Muscle layer of colon (tissue), 2 donors: ENCODE measurements at regions not wholly inside any gene's neighbourhood (a gene's known extent, or its start where the extent isn't known, plus 50 kb on each side); places are given as distances from the start of the nearest gene placed in this dataset.

ENCODE experiments used
- H3K27ac ChIP-seq: one replicate; pipeline ENCODE4 v1.7.0; 2013; ENCODE audit warnings: low read depth, mild to moderate bottlenecking, low read length, moderate library complexity
- H3K27me3 ChIP-seq, 2 donors: one replicate each; pipeline ENCODE4 v1.7.0; 2013; ENCODE audit warnings: low read length in 2 of 2, mild to moderate bottlenecking in 2 of 2; ENCODE audit not compliant: insufficient read depth in 2 of 2, control insufficient read depth in 1 of 2
- H3K36me3 ChIP-seq: one replicate; pipeline ENCODE4 v1.7.0; 2013; ENCODE audit warnings: mild to moderate bottlenecking, low read length; ENCODE audit not compliant: insufficient read depth
- H3K4me1 ChIP-seq: one replicate; pipeline ENCODE4 v1.7.0; 2013; ENCODE audit warnings: mild to moderate bottlenecking, low read length; ENCODE audit not compliant: insufficient read depth
- H3K4me3 ChIP-seq, 2 donors: one replicate each; pipeline ENCODE4 v1.7.0; 2013; ENCODE audit warnings: low read length in 2 of 2, low read depth in 1 of 2, mild to moderate bottlenecking in 1 of 2, moderate library complexity in 1 of 2
- H3K9ac ChIP-seq: one replicate; pipeline ENCODE4 v1.7.0; 2013; ENCODE audit warnings: low read length
- H3K9me3 ChIP-seq: one replicate; pipeline ENCODE4 v1.7.0; 2013; ENCODE audit warnings: mild to moderate bottlenecking, low read length
- donor health status: abdominal sarcoma.
- donor health status: Adenocarcinoma of cecum.

DNA sequence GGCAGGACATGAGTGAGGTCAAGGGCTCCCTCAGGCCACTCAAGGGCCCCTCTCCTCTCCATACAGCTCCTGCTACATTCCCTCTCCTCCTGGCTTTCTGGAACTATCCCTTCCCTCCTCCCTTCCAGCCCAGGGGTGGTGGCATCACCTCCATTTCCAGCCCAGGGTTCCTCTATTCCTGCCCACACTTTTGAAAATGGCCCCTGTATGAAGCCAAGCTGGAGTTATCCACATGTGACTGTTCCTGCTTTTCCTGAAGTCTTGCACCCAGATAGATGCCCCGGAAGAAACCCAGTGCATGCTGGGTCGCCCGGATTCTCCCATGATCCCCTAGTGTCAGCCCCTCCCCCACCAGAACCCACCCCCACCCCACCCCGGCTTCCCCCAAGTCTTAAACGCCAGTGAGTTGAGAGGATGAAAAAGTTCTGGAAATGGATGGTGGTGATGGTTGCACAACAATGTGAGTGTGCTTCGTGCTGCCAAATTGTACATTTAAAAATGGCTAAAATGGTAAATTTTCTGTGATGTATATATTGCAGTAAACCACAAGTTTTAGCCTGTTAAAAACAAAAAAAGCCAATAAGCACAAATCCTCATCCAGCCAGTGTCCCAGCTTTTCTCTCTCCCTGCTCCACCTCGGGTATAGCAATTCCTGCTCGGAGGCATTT, 136.9 kb downstream of the SCARB1 start:
- peaks cover 11% of the 10 kb centered on the region for H3K4me1 ChIP-seq
- H3K27me3 ChIP-seq: no peaks in the 10 kb centered on the region
- H3K9ac ChIP-seq: no peak overlapping the region
- H3K36me3 ChIP-seq: no peaks in the 10 kb centered on the region
- H3K9me3 ChIP-seq: no peaks in the 10 kb centered on the region
- no peak overlapping the region for H3K4me3 ChIP-seq
- H3K27ac ChIP-seq: no peak overlapping the region

DNA sequence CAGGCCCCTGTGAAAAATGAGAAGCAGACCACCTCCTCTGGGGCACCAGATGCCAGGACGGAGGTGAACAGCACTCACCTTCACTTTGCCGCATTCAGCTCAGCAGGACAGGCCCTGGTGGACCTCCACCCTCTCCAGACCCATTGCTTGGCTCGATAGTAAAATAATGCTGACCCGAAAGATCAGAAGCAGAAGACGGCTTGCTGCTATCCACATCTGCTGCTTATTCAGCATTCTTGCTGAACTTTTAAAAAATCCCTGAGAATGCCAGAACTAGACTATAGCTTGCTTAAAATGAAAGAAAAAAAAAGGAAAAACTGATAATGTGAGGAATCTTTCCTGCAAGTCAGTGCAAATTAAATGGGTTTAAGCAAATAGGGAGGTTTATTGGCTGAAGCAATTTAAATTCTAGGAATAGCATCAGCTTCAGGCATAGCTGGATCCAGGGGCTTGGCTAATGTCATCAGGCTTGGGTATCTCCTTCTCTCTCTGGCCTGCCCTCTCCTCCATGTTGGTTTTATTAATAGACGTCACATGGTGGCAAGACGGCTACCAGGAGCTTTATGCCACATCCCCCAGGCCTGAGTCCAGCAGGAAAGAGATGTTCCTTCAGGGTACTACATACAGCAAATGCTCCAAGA, 137.9 kb downstream of the SCARB1 start:
- no peak overlapping the region for H3K27ac ChIP-seq
- H3K4me1 ChIP-seq: peaks cover 14% of the 10 kb centered on the region
- H3K4me3 ChIP-seq: no peak overlapping the region
- no peaks in the 10 kb centered on the region for H3K9me3 ChIP-seq
- H3K36me3 ChIP-seq: no peaks in the 10 kb centered on the region
- H3K9ac ChIP-seq: no peak overlapping the region
- H3K27me3 ChIP-seq: no peaks in the 10 kb centered on the region

DNA sequence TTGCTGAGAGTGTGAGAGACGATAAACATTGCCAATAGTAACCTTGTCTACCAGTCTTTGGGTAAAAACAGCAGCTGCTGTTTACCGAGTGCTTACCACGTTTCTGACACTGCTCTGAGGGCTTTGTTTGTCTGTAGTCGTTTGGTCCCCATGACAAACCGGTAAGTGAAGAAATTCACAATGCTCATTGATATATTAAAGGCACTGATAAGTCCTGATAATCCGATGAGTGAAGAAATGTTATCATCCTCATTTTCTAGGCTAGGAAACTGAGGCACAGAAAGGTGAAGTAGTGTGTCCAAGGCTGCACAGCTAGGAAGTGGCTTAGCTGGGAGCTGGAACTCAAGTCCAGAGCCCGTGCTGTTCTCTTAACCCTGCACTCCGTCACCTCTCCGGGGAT, 138.6 kb downstream of the SCARB1 start:
- no peak overlapping the region for H3K4me3 ChIP-seq
- H3K27ac ChIP-seq: no peak overlapping the region
- H3K4me1 ChIP-seq: peaks cover 14% of the 10 kb centered on the region
- no peaks in the 10 kb centered on the region for H3K27me3 ChIP-seq
- H3K9me3 ChIP-seq: no peaks in the 10 kb centered on the region
- no peak overlapping the region for H3K9ac ChIP-seq
- H3K36me3 ChIP-seq: no peaks in the 10 kb centered on the region

DNA sequence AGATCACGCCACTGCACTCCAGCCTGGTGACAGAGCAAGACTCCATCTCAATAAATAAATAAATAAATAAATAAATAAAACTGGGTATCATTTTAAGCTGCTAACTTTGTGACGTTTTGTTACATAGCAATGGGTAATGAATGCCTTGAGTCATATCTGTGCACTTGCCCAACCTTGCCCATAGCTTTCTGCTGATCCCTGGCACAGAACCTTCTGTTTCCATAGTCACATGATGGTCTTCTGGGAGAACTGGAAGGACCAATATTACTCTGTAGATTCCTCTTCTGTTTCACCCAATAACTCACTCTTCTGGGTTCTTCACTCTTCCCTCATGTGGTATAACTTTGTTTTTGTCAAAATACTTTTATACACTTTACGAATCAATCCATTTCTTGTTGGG, 140.8 kb downstream of the SCARB1 start:
- no peak overlapping the region for H3K4me3 ChIP-seq
- no peaks in the 10 kb centered on the region for H3K36me3 ChIP-seq
- no peak overlapping the region for H3K27ac ChIP-seq
- no peak overlapping the region for H3K9ac ChIP-seq
- peaks cover 22% of the 10 kb centered on the region for H3K4me1 ChIP-seq
- H3K9me3 ChIP-seq: no peaks in the 10 kb centered on the region
- H3K27me3 ChIP-seq: no peaks in the 10 kb centered on the region

DNA sequence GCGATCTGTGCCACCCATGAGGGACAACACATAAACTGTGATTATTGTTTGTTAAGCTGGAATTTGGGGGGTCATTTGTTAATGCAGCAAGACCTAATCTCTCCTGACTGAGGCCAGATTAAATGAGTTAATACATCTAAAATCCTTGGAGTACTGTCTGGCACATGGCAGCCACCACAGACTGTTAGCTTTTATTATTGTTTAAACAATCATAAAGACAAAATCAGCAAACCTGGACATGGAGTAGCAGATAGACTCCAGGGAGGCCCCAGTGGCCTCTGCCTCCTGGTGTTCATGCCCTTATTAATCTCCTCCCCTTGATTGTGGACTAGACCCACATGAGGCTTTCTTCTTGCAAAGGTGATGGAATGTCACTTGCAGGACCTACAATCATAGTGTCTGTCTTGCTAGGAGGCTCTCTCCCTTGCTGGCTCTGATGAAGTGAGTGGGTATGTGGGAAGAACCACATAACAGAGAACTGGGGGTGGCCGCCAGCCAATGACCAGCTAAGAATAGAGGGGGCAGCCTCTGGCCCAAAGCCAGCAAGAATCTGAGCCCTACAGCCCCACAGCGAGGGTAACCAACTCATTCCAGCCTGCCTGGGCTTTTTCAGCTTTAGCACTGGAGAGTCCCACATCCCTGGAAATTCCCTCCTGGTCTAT, 142.0 kb downstream of the SCARB1 start:
- peaks cover 22% of the 10 kb centered on the region for H3K4me1 ChIP-seq
- no peak overlapping the region for H3K9ac ChIP-seq
- H3K27me3 ChIP-seq: no peaks in the 10 kb centered on the region
- H3K4me3 ChIP-seq: no peak overlapping the region
- no peaks in the 10 kb centered on the region for H3K36me3 ChIP-seq
- no peaks in the 10 kb centered on the region for H3K9me3 ChIP-seq
- peak overlapping the region; percentile 82 for H3K27ac ChIP-seq

DNA sequence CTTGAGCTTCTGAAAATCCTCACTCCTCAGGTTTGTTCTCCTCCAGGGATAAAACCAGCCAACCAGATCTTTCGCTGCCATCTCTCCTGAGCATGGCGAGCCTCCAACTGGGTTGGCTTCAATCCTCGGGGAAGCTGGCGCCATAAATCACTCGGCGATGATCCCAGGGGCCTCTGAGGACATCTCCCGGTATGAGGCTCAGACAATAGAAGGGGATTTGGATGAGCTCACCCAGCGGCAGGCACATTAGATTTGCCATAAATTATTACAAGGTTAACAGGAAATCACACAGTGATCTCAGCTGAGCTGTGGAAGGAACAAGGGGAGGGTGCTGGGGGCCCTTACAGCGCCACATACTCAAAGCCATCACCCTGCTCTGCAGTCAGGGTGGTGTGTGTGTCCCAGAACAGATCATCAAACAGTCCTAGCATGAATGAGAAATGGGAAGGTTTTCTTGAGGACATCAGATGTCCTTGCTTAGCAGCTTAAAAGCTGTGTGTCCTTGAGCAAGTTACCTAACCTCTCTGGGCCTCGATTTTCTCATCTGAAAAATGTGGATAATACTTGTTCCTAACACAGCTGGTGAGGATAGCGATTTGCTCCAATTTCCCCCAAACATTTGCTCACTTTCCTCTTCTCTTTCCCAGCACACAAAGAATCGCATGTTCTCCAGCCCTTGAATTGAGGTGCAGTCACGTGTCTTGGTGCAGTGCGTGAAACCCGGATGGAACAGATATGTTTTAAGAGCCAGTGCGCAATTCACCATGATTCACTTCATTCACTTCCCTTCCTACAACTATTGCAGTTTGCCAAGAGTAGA, 142.8 kb downstream of the SCARB1 start:
- Histone ChIP-seq H3K27ac (peak overlapping the region; percentile 82), H3K36me3 (no peaks in the 10 kb centered on the region), H3K27me3 (no peaks in the 10 kb centered on the region), H3K4me3 (no peak overlapping the region), H3K9me3 (no peaks in the 10 kb centered on the region), H3K4me1 (peaks cover 22% of the 10 kb centered on the region), H3K9ac (no peak overlapping the region)

DNA sequence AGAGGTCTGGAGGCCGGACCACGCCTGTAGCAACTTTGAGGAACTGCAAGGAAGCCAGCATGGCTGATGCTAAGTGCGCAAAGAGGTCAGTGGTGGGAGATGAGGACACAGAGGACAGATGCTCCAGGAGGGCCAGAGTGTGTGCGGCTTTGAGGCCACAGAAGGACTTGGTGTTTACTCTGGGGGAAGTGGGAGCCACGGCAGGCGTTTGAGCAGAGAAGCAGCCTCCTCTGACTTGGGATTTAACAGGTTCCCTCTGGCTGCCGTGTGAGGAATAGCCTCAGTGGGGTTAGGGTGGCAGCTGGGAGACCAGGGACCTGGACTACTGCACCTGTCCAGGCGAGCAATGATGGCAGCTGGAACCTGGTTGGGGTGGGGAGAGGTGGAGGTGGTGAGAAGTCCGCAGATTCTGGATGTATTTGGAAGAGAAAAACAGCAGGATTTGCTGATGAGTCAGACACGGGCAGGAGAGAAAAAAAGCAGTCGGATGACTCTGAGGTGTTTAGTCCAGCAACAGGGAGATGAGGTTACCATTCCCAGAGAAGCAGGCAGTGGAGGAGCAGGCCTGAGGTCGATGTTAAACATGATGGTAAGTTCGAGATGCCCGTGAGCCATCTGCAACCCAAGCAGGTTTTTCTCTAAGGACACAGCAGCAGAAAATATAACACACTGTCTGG, 143.5 kb downstream of the SCARB1 start:
- Histone ChIP-seq H3K4me1 (peaks cover 22% of the 10 kb centered on the region), H3K4me3 (no peak overlapping the region), H3K9ac (peak overlapping the region; percentile 50), H3K27ac (peak overlapping the region; percentile 75), H3K36me3 (no peaks in the 10 kb centered on the region), H3K9me3 (no peaks in the 10 kb centered on the region), H3K27me3 (no peaks in the 10 kb centered on the region)

DNA sequence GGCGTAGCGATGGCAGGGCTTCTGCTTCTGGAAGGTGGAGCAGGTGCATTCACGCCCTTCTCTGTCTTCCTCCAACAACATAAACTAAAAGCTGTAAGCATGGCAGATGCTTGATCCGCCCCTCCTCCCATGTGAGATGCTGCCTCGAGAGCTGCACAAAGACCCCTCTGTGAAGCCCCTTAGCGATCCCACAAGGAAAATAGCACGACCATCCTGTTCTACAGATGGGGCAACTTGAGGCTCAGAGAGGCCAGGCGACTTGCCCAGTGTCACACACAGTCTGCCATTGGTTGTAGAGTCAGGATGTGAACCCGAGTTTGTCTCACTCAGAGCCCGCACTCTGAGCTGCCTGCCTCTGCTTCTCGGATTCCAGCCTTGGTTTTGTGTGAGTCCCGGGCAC, 144.4 kb downstream of the SCARB1 start:
- Histone ChIP-seq H3K4me3 (no peak overlapping the region), H3K36me3 (no peaks in the 10 kb centered on the region), H3K27ac (peak overlapping the region; percentile 75), H3K9ac (peak overlapping the region; percentile 50), H3K27me3 (no peaks in the 10 kb centered on the region), H3K9me3 (no peaks in the 10 kb centered on the region), H3K4me1 (peaks cover 26% of the 10 kb centered on the region)

DNA sequence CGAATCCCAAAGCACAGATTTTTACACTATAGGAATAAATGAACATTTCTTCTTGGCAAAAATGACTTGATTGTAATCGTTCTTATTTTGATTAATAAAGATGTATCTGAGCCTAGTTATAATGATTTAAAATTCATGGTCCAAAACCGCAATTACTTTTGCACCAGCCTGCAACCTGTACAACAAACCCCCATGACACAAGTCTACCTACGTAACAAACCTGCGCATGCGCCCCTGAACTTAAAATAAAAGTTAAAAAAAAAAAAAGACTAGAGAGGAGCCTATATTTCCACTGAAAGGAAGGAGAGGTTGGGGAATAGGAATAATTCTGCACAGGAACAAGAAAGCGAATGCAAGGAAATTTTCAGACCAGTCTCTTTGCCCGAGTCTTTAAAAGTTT, 145.2 kb downstream of the SCARB1 start:
- Histone ChIP-seq H3K9ac (no peak overlapping the region), H3K36me3 (no peaks in the 10 kb centered on the region), H3K27ac (no peak overlapping the region), H3K9me3 (no peaks in the 10 kb centered on the region), H3K4me1 (peaks cover 33% of the 10 kb centered on the region), H3K27me3 (no peaks in the 10 kb centered on the region), H3K4me3 (no peak overlapping the region)

DNA sequence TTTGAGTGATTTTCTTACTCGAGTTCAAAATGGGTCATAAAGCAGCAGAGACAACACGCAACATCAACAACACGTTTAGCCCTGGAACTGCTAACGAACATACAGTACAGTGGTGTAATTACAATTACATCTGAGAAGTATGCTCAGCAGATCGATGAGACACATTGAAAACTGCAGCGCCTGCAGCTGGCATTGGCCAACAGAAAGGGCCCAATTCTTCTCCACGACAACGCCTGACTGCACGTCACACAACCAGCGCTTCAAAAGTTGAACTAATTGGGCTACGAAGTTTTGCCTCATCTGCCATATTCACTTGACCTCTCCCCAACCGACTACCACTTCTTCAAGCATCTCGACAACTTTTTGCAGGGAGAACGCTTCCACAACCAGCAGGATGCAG, 145.6 kb downstream of the SCARB1 start:
- Histone ChIP-seq H3K36me3 (no peaks in the 10 kb centered on the region), H3K9ac (no peak overlapping the region), H3K4me1 (peaks cover 37% of the 10 kb centered on the region), H3K27ac (no peak overlapping the region), H3K27me3 (no peaks in the 10 kb centered on the region), H3K9me3 (no peaks in the 10 kb centered on the region), H3K4me3 (no peak overlapping the region)

DNA sequence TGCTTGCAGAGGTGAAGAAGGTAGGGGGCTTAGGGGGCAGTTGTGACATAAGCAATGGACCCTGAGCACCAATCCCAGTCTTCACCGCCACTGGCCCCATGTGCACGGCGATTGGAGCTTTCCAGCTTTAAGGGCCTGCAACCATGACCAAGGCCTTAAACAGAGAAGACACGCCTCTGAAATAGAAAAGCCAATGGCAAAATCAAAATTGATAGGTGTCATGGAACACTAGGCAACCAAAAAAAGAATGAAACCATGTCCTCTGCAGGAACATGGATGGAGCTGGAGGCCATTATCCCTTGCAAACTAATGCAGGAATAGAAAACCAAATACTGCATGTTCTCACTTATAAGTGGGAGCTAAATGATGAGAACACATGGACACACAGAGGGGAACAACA, 146.3 kb downstream of the SCARB1 start:
- Histone ChIP-seq H3K4me3 (no peak overlapping the region), H3K9me3 (no peaks in the 10 kb centered on the region), H3K4me1 (peaks cover 40% of the 10 kb centered on the region), H3K36me3 (no peaks in the 10 kb centered on the region), H3K27ac (no peak overlapping the region), H3K9ac (no peak overlapping the region), H3K27me3 (no peaks in the 10 kb centered on the region)
